Endothelial cell of umbilical vein (primary cell): ENCODE measurements at regions not wholly inside any gene's neighbourhood (a gene's known extent, or its start where the extent isn't known, plus 50 kb on each side); places are given as distances from the start of the nearest gene placed in this dataset.

Source experiments
- BruUV-seq: library from RNA; stranded (reverse); fragments of 400-500 nt; replicated peaks from 2 replicates; lab custom pipeline; 2021; lab: Mats Ljungman, UMichigan
- CTCF ChIA-PET: fragments of 300-600, 350-600 bp; sonication (Branson Sonifier 250); formaldehyde crosslinking; loops from one replicate; lab custom pipeline; 2021; ENCODE audit warnings: antibody characterized with exemption, inconsistent platforms; lab: Charles Lee
- POLR2A ChIA-PET: fragments of 300-600, 350-600 bp; sonication (Branson Sonifier 250); formaldehyde crosslinking; loops from one replicate; lab custom pipeline; 2021; ENCODE audit warnings: antibody characterized with exemption, inconsistent platforms; lab: Charles Lee
- DNase-seq: peaks from one replicate; pipeline ENCODE4 v3.0.0-alpha.2; 2011; ENCODE audit warnings: low read depth, low spot score
- FAIRE-seq: peaks from 2 replicates; lab custom pipeline; 2011; peaks lifted over from hg19 to GRCh38; lab: Jason Lieb, UNC
- H2AFZ ChIP-seq: 2 replicates; pipeline ENCODE4 v1.6.0; 2012; ENCODE audit warnings: low read depth, low read length, control low read depth, inconsistent platforms
- H3K27ac ChIP-seq: 2 replicates; pipeline ENCODE4 v1.5.1; 2011; ENCODE audit warnings: low read depth, mild to moderate bottlenecking, control low read depth, low read length, moderate library complexity; ENCODE audit not compliant: insufficient read depth
- H3K27me3 ChIP-seq, 2 experiments: 2 replicates each; pipeline versions ENCODE4 v1.6.0 to v1.6.1; 2011; ENCODE audit warnings: low read length in 2 of 2, mixed read lengths in 1 of 2; ENCODE audit not compliant: control insufficient read depth in 2 of 2, insufficient read depth in 2 of 2
- H3K36me3 ChIP-seq, 2 experiments: 2 replicates in 1 of 2; 3 replicates in 1 of 2; pipeline ENCODE4 v1.5.1; 2011; ENCODE audit warnings: low read length in 2 of 2, mild to moderate bottlenecking in 1 of 2, moderate library complexity in 1 of 2; ENCODE audit not compliant: control insufficient read depth in 2 of 2, insufficient read depth in 2 of 2; ENCODE audit errors: extremely low read depth in 1 of 2
- H3K4me1 ChIP-seq: 3 replicates; pipeline ENCODE4 v1.5.1; 2011; ENCODE audit warnings: mild to moderate bottlenecking, low read length; ENCODE audit not compliant: control insufficient read depth, insufficient read depth; ENCODE audit errors: extremely low read depth
- H3K4me2 ChIP-seq: 2 replicates; pipeline ENCODE4 v1.6.1; 2011; ENCODE audit warnings: low read length, control low read depth, mixed read lengths; ENCODE audit not compliant: insufficient read depth
- H3K4me3 ChIP-seq, 3 experiments: fragments of 200-600 bp in 1 of 3; sonication (generic), shearing (Covaris generic) in 1 of 3; replicated peaks in 1 of 3; 2 replicates each; pipeline ENCODE4 v1.5.1; 2011 to 2016; ENCODE audit warnings: control low read depth in 3 of 3, low read length in 3 of 3, mild to moderate bottlenecking in 2 of 3, inconsistent platforms in 1 of 3, low read depth in 1 of 3, moderate library complexity in 1 of 3; ENCODE audit not compliant: insufficient read depth in 1 of 3
- H3K79me2 ChIP-seq: 2 replicates; pipeline ENCODE4 v1.6.0; 2012; ENCODE audit warnings: low read length, inconsistent platforms; ENCODE audit not compliant: control insufficient read depth, insufficient read depth
- H3K9ac ChIP-seq: replicated peaks from 2 replicates; pipeline ENCODE3; 2011; ENCODE audit warnings: low read length, control low read depth; ENCODE audit not compliant: insufficient read depth; ENCODE audit errors: extremely low read depth
- H3K9me1 ChIP-seq: replicated peaks from 3 replicates; pipeline ENCODE4 v1.6.0; 2011; ENCODE audit warnings: mild to moderate bottlenecking, low read length; ENCODE audit not compliant: control insufficient read depth, insufficient read depth; ENCODE audit errors: extremely low read depth
- H3K9me3 ChIP-seq: replicated peaks from 2 replicates; pipeline ENCODE4 v1.5.1; 2012; ENCODE audit warnings: low read length, inconsistent platforms; ENCODE audit not compliant: control insufficient read depth, insufficient read depth
- H4K20me1 ChIP-seq: replicated peaks from 2 replicates; pipeline ENCODE3; 2011; ENCODE audit warnings: mild to moderate bottlenecking, low read length; ENCODE audit not compliant: control insufficient read depth, insufficient read depth; ENCODE audit errors: extremely low read depth
- CTCF ChIP-seq, 2 donors: IDR thresholded peaks; 1 replicate in 1 of 2; 2 replicates in 1 of 2; pipeline ENCODE4 v1.5.1; 2011; ENCODE audit warnings: low read length in 2 of 2, mild to moderate bottlenecking in 2 of 2, moderate library complexity in 2 of 2, control low read depth in 1 of 2, inconsistent platforms in 1 of 2, low read depth in 1 of 2; ENCODE audit not compliant: insufficient read depth in 1 of 2; ENCODE audit errors: extremely low read depth in 1 of 2
- EZH2 ChIP-seq: IDR thresholded peaks from 2 replicates; pipeline ENCODE4 v1.6.1; 2012; ENCODE audit warnings: borderline replicate concordance, low read depth, mild to moderate bottlenecking, moderate library complexity, low read length, inconsistent platforms; ENCODE audit not compliant: severe bottlenecking
- FOS ChIP-seq: IDR thresholded peaks from 2 replicates; pipeline ENCODE4 v1.6.1; 2011; ENCODE audit warnings: mild to moderate bottlenecking, low read length, moderate library complexity, borderline replicate concordance; ENCODE audit not compliant: insufficient read depth
- GATA2 ChIP-seq: IDR thresholded peaks from 2 replicates; pipeline ENCODE4 v1.7.0; 2011; ENCODE audit warnings: low read depth, mild to moderate bottlenecking, moderate library complexity, mixed read lengths, low read length; ENCODE audit not compliant: insufficient read length, insufficient read depth
- JUN ChIP-seq: IDR thresholded peaks from 2 replicates; pipeline ENCODE4 v1.6.1; 2011; ENCODE audit warnings: borderline replicate concordance, low read depth; ENCODE audit not compliant: insufficient read length, insufficient read depth
- MAX ChIP-seq: IDR thresholded peaks from 2 replicates; pipeline ENCODE4 v1.6.1; 2011; ENCODE audit not compliant: insufficient read depth, insufficient read length
- MYC ChIP-seq: IDR thresholded peaks from one replicate; pipeline ENCODE4 v1.6.1; 2011; ENCODE audit warnings: mild to moderate bottlenecking, low read depth, low read length
- POLR2A ChIP-seq: IDR thresholded peaks from 2 replicates; pipeline ENCODE4 v1.6.1; 2012; ENCODE audit warnings: low read depth, mild to moderate bottlenecking, control low read depth, low read length
- POLR2AphosphoS5 ChIP-seq: IDR thresholded peaks from 2 replicates; pipeline ENCODE4 v1.6.1; 2012; ENCODE audit warnings: low read depth, mild to moderate bottlenecking, control low read depth, low read length, moderate library complexity; ENCODE audit not compliant: insufficient read depth
- dilution Hi-C: fragments of 300-500 bp; cut with MboI; formaldehyde crosslinking; loops from one replicate; pipeline ENCODE4 v1.15.0; 2019; ENCODE audit warnings: low sequenced_read_pairs; ENCODE audit not compliant: extremely low pct_ligation_motif_present
- intact Hi-C: fragments of 100-400 bp; cut with micrococcal nuclease; formaldehyde crosslinking; loops from one replicate; pipeline ENCODE4 v1.10.0; 2022

GRCh38 chr19:30908262-30908771, 440.9 kb downstream of the TSHZ3 start:
- dilution Hi-C loops, result no loop called here

GRCh38 chr19:30906871-30907270, 442.4 kb downstream of the TSHZ3 start:
- no peaks in the 10 kb centered on the region for H4K20me1 ChIP-seq
- TF ChIP-seq POLR2AphosphoS5 (no peak), CTCF (IDR thresholded peaks at IDR 0.05; ENCODE audit: extremely low read depth in 1 of 2, insufficient read depth in 1 of 2, low read depth in 1 of 2, low read length in 2 of 2) (no peak), MYC (no peak), FOS (no peak), GATA2 (no peak), JUN (no peak), POLR2A (no peak), MAX (no peak), EZH2 (no peak)
- no TSS peak for BruUV-seq
- no peaks in the 10 kb centered on the region for H3K9me1 ChIP-seq
- no peaks in the 10 kb centered on the region for H3K4me1 ChIP-seq
- H3K9ac ChIP-seq, result no peak overlapping the region
- H3K4me2 ChIP-seq, result no peak overlapping the region
- dilution Hi-C loops, result no loop called here
- no peak overlapping the region for H3K4me3 ChIP-seq
- H3K9me3 ChIP-seq, result peaks cover 2% of the 10 kb centered on the region
- no peaks in the 10 kb centered on the region for H3K27me3 ChIP-seq
- no peak overlapping the region for H2AFZ ChIP-seq
- intact Hi-C loops, result no loop called here
- ChIA-PET POLR2A (no interaction called here), CTCF (no interaction called here)
- no peaks in the 10 kb centered on the region for H3K79me2 ChIP-seq
- FAIRE-seq (no peak), DNase-seq (no peak)
- no peaks in the 10 kb centered on the region for H3K36me3 ChIP-seq
- H3K27ac ChIP-seq, result no peak overlapping the region

More at GRCh38 chr19:30908262-30908771, 440.9 kb downstream of the TSHZ3 start:
- ChIA-PET CTCF (no interaction called here), POLR2A (no interaction called here)
- no peak for TF ChIP-seq POLR2AphosphoS5
- no peak for TF ChIP-seq EZH2
- TF ChIP-seq FOS, result no peak
- Histone ChIP-seq H3K4me3 (no peak overlapping the region), H3K36me3 (no peaks in the 10 kb centered on the region), H3K9me3 (peaks cover 8% of the 10 kb centered on the region), H3K9ac (no peak overlapping the region), H3K27ac (no peak overlapping the region), H4K20me1 (no peaks in the 10 kb centered on the region), H3K4me1 (no peaks in the 10 kb centered on the region), H2AFZ (no peak overlapping the region), H3K79me2 (no peaks in the 10 kb centered on the region), H3K4me2 (no peak overlapping the region), H3K27me3 (no peaks in the 10 kb centered on the region), H3K9me1 (no peaks in the 10 kb centered on the region)
- DNase-seq, result no peak
- intact Hi-C loops, result no loop called here
- no TSS peak for BruUV-seq
- FAIRE-seq, result no peak
